Ammon's horn (tissue), 1 donor: ENCODE measurements at regions not wholly inside any gene's neighbourhood (a gene's known extent, or its start where the extent isn't known, plus 50 kb on each side); places are given as distances from the start of the nearest gene placed in this dataset.

ENCODE experiments used
- DNase-seq: peaks from one replicate; pipeline ENCODE4 v3.0.0-alpha.2; 2016; ENCODE audit warnings: low spot score

DNA sequence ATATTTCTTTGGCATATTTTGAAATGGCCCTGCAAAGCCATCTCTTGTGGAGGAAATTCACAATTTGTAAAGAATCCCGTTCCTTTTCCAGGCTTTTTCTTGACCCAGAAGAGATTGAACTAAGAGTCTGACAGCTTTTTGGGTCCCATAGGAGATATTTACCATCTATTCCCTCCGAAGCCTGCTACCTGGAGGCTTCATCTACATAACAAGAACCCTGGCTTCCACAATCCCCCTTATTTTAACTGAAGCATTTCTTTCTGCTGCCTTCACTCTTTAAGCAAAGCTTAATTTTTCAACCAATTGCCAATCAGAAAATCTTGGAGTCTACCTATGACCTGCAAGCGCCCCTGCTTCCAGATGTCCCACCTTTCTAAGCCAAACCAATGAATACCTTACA, 248.1 kb upstream of the GADL1 start:
- no peak for DNase-seq

DNA sequence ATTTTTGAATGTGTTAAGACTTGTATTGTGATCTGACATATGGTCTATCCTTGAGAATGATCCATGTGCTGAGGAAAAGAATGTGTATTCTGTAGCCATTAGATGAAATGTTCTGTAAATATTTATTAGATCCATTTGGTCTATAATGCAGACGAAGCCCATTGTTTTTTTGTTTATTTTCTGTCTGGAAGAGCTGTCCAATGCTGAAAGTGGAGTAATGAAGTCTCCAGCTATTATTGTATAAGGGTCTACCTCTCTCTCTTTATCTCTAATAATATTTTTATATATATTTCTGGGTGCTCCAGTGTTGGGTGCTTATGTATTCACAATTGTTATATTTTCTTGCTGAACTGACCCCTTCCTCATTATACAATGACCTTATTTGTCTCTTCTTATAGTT, 250.6 kb upstream of the GADL1 start:
- no peak for DNase-seq

DNA sequence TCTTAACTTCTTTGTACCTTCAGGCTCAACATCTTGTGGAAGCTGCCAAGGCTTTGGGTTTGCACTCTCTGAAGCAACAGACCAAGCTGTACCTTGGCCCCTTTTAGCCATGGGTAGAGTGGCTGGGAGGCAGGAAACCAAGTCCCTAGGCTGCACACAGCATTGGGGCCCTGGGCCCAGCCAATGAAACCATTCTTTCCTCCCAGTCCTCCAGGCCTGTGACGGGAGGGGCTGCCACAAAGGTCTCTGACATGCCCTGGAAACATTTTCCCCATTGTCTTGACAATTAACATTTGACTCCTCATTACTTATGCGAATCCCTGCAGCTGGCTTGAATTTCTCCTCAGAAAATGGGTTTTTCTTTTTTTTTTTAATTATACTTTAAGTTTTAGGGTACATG, 253.1 kb upstream of the GADL1 start:
- no peak for DNase-seq

DNA sequence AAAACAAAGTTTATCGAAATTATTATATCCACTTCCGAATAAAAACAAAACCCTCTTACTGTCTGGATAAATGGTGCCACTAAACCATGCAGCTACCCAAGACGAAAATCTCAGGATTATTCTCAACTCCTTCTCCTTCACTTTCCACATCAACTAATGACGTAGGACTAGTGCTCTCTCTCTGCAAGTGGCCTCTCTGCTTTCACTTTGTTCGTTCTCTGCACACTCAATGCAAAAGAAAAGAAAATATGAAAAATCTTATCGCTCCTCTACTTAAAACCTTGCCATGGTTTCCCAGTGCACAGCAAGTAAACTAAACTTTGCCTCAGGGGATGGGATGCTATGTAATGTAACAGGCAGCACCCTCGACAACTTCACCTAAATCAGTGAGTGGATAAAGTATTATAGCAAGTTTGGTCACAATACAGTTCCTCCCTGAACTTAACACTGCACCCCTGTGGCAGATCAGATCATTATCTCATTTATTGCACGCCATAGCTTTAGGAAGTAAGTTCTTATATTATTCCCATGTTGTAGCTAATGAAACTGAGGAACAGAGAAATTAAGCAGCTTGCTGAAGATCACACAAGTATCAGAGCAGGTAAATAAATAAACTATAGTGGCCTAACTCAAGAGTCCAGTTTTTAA, 262.7 kb upstream of the GADL1 start:
- DNase-seq: no peak

DNA sequence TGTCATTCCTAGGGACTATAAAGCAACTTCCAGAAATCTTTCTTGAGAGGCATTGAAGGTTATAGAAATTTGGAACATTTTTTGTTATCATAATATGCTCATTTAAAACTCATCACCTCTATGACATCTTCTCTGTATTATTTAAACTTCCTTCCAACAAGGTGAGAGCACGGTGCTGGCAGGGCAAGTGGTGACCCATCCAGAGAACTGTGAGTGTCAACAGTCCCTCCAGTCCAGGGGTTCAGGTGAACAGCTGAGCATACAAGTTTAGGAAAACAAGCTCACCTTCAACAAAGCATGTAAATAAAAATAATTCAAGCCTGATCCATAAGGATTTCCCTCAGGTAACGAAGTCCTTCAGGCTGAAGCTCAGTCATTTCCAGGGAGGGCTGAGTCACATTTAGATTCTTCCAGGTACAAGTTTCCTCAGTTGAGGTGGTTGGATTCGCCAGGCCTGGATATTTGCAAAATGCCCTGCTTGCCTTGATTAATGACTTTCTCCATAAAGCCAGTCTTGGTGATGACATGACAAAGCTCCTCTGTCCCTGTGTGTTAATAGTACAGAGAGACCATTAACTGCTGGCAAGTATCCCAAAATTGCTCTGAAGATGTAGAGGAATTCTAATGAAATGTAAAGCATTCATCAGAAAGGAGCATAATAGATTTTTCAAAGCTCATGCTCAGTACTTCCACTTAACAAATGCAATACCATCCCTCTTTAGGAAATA, 263.6 kb upstream of the GADL1 start:
- no peak for DNase-seq

DNA sequence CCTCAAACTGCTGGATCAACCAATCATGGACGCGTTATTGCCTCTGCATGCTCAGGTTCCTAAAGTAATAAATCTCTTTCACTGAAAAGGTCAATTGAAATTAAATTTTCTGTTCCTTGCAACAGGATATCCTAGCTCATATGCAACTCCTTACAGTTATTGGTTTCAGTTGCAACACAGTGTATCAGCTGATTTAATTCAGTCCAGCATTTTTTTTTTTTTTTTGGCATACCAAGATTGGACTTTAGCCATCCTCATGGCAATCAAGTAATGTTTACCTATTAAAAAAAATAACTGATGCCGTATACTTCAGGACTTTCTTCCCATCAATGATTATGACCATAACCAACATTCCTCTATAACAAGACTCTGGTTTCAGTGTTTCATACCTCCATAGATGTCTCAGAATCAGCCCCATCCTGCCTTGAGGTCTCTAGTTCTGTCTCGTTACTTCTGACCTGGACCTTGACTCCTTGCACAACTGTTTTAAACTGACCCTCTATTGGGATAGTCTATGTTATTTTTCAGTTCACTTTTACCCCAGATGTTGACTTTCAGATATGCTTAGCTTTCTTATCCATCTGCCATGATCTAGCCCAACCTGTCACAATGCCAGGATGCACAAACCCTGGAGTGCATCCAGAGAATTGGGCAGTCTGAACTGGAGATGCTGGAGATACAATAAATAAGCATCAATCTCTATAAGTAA, 265.0 kb upstream of the GADL1 start:
- DNase-seq: no peak

DNA sequence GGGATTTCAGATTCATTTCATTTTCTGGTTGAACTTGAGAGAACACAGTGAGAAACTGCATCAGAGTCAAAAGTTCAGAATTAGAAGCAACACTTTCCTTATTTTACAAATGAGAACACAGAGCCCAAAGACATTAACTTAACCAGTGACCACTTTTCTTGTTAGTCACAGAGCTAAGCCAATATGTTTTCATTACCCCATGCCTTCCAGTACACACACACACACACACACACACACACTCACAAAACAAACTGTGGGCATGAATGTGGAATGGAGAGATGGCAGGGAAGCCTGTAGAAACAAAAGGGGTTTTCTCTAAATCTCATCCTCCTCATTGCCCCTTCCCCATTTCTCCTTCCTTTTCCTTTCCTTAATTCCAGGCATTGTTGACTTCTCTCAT, 267.4 kb upstream of the GADL1 start:
- no peak for DNase-seq

DNA sequence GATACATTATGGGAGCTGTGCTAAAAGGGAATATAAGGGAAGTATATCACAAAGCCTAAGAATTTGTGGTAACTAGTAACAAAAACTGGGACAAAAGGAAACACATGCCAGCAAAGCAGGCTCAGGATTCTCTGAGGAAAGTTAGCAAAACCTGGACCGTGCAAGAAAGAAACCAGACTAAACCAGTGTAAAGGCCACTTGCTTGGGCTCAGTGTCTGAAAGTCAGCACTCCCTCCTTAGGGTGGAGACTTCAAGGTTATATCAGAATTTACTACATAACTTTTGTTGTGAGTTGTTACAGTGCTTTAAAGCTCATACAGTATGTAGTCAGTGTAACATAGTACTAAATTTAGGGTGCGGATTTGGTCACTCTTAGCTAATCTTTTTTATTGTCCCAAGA, 269.9 kb upstream of the GADL1 start:
- no peak for DNase-seq

DNA sequence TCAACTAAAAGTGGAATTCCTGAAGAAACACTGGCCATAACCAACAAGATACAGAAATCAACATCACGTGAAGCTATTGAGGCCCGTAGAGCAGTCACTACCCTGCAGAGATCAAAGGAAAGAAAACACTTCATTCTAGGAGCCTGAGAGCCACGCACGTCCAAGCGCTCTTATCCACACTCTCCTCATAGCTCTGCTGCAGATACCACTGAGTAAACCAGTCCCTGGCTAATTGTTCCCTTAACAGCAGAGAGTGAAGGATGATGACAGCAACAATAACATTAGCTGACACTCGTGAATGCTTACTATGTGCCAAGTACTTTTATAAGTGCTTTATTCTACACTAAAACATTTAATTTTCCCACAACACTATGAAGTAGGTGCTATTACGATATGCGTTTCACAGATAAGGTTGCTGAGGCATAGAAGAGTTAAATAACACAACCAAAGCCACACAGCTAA, 271.0 kb upstream of the GADL1 start:
- no peak for DNase-seq

DNA sequence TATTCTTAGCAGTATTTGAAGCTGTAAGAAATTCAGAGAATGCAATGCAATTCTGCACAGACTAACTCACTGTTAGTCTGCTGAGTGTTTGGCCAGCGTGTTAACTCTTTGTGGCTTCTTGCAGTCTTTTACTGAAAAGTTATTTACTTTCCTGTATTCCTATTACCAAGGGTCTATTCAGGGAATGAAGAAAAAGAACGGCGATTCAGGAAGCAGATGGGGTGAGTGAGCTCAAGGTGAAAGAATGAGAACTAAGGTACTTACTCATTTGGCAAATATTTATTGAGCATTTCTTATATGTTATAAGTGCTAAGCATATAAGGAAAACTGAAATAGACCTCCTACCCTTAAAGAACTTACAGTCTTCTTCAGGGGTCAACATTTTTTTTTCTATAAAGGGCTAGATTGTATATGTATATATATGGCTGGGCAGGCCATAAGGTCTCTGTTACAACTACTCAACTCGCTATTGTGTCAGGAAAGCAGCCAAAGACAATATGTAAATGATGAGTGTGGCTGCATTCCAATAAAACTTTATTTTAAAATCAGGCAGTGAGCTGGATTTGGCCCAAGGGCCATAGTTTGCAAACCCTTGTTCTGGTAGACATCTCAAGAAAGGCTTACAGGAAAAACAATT, 271.9 kb upstream of the GADL1 start:
- DNase-seq: no peak

DNA sequence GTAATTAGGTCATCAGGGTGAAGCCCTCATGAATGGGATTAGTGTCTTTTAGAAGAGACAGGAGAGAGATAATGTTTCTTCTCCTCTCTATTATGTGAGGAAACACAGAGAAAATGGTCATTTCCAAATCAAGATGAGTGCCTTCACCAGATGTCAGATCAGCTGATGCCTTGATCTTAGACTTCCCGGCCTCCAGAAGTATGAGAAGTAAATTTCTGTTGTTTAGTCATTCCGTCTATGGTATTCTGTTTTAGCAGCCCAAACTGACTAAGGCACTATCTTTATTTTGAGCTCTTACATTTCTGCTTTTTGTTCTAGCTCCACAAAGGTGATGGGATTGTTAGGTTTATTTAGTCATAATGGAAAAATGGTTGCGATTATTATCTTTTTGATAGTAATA, 273.2 kb upstream of the GADL1 start:
- no peak for DNase-seq

DNA sequence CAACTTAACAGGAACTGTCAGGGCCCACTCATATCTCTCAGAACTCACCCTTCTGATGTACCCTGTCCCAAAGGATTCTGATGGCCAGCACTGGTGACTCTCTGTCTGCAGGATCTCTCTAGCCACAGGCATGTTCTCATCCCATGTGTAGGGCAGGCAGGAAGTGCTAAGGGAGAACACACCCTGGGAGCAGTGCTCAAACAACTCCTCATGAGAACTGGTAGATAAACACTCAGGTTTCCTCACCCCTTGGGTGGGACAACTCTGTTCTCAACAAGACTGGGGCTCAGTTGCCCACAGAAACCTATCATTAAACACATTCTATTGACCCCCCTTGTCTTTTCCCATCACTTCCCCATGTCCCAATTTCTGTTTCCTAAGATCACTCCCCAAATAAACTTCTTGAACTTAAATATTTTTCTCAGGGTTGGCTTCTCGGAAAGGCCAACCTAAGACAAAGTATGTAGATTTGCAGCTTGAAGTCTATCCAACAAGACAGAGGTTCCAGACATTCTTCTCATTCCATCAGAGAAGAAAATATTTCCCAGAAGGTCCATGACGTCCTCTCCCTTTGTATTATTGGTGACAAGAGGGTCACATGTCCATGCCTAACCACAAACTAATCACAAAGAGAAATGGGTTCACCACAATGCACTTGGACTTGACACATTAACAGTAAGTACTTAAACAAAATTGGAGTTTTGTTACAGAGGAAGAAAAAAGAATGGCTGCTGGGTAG, 276.6 kb upstream of the GADL1 start:
- no peak for DNase-seq

DNA sequence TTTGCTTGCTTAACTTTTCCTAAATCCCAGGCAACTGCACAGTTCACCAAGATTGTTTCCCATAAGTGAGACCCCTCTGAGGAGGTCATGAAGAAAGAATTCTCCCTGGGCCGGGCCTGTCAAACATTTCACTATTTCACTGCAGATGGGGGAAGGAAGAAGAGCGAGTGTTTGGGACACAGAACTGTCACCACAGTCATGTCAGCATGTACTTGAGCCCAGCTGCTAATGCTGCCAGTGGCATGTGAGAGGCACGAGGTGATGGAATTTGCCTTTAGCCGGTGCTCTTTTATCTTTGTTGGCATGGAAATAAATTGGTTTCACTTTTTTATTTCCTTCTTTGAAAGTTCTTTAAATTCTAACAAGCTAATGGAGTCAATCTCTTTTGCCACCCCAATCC, 277.9 kb upstream of the GADL1 start:
- no peak for DNase-seq

DNA sequence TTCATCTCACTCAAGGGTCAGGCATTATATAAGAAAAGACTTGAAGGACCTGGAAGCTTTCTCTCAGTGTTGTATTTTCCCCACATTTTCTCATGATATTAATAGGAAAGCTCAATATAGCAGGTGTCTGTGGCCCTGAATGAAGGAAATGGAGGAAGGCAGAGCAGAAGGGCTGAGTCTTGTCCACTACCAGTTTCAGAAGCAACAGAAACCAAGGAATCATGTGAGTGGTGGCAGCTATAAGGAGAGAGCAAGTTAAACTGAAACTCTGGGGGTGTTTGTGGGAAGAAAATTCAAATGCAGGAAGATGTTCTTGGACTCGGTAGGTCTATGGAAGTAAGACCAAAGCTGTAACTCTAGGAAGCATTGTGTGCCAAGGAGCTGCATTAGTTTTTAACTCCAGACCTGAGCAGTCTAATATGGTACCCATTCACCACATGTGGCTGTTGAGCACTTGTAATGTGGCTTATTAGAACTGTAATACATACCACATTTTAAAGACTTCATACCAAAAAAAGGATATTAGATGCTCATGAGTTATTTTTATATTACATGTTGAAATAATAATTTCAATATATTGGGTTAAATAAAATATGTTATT, 278.8 kb upstream of the GADL1 start:
- no peak for DNase-seq

DNA sequence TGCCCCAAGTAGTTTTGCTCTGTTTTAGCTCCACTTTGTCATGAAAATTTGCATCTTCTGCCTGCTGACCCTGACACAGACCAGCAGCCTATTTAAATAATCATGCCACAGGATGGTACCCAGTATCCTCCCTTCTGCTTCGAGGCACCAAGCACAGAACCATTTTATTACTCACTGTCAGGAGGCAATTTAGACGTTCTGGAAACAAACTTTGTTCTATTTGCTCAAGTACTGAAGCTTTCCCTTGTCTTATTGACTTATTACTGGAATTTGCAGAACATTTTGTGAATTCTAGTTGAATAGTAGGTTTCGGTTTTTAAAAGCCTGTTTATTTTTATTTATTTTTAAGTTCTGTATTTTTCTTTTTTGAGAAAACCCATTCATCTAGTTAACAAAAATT, 279.6 kb upstream of the GADL1 start:
- no peak for DNase-seq

DNA sequence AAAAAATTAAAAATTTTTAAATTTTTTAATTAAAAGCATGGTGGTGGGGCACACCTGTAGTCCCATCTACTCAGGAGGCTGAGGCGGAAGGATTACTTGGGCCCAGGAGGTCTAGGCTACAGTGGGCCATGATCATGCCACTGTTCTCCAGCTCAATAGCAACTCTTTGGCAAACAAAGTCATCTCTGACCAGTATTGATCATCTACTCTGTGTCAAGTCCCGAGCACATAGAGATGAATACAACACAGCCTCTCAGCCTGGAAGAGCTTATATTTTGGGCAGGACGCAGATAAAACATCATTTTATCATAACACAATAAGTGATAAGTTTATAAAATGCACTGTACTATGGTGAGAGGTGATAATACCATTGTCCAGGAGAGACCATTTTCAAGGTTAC, 281.6 kb upstream of the GADL1 start:
- DNase-seq: no peak

DNA sequence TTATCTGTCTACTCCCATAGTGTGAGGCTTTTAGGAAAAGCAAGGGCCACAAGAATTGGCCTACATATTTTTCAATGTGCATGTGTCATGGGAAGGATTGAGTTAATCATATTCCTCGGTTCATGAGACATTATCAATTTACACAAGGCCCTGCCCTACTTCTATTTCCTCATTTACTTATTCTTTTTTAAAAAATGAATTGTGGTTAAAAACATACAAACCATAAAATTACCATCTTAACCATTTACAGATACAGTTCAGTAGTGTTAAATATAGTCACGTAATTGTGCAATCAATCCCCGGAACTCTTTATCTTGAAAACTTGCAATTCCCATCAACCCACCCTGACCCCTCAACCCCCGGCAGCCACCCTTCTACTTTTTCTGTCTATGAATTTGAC, 284.0 kb upstream of the GADL1 start:
- no peak for DNase-seq

DNA sequence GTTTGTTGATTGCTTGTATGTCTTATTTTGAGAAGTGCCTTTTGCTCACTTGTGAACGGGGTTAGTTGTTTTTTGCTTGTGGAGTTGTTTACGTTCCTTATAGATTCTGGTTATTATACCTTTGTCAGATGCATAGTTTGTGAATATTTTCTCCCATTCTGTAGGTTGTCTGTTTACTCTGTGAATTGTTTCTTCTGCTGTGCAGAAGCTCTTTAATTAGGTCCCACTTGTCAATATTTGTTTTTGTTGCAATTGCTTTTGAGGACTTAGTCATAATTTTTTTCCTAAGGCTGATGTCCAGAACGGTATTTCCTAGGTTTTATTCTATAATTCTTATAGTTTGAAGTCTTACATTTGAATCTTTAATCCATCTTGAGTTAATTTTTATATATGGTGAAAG, 285.3 kb upstream of the GADL1 start:
- DNase-seq: no peak

DNA sequence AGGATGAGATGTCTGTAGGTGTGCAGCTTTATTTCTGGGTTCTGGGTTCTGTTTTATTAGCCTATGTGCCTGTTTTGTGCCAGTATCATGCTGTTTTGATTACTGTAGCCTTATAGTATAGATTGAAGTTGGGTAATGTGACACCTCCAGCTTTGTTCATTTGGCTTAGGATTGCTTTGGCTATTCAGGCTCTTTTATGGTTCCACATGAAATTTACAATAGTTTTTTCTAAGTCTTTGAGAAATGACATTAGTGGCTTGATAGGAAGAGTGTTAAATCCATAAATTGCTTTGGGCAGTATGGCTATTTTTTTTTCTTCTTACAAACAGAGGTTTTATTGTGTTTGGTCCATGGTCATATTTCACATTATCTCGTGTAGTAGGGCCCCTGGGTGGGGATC, 285.8 kb upstream of the GADL1 start:
- DNase-seq: no peak

DNA sequence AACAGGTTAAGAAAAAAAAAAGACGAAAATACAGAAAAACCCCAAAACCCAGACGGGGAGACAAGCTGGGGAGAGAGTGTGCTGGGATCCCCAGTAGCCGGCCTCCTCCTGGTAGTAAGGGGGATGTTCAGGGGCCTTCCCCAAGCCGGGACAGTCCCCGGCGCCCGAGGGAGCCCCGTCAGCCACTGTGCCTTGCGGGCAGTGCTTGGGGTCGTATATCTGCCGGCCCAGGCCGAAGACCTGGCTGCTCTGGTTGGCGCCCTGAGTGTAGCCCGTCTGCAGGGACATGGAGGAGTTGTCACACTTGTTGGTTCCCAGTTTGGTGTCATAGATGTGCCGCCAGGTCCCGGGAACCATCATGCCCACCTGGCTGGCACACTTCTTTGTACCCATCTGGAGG, 287.2 kb upstream of the GADL1 start:
- no peak for DNase-seq

DNA sequence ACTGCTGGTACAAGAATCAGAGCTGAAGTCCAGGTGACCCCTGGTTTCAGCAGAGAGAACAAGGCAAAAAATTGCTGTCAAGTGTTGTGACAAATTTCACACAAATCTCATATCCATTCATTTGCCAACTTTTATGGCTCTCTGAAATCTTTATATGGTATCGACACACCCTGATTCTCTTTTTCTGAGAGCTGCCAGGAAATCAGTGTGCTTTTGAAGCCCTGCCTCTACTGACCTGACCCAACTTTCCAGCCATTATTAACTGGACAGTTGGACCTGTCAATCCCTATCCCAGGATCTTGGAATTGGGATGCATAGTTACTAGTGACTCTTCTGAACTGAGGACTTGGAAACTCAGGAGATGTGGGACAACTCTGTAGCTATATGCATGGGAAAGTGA, 288.2 kb upstream of the GADL1 start:
- DNase-seq: no peak
